ENCODE measurements at regions not wholly inside any gene's neighbourhood (a gene's known extent, or its start where the extent isn't known, plus 50 kb on each side); places are given as distances from the start of the nearest gene placed in this dataset.

GRCh38 chr10:130541090-130541489, 404.9 kb downstream of the GLRX3 start:
- TF ChIP-seq CTCF (IDR thresholded peaks at IDR 0.05) (no peak), POLR2A (IDR thresholded peaks at IDR 0.05) (no peak)

All from right lobe of liver (tissue), 4 donors.